Peyer's patch (tissue), 4 donors: ENCODE measurements at regions not wholly inside any gene's neighbourhood (a gene's known extent, or its start where the extent isn't known, plus 50 kb on each side); places are given as distances from the start of the nearest gene placed in this dataset.
"Not testable (repeated sequence)": the region's sequence is repeated elsewhere in the genome, so short reads cannot be mapped to it uniquely, and the experiment has no call there.

Source experiments
- DNase-seq, 3 donors: peaks; one replicate each; pipeline ENCODE4 v3.0.0-alpha.2; 2017 to 2019
- H3K27ac ChIP-seq, 4 donors: fragments of 200-600 bp; sonication (generic); one replicate each; pipeline ENCODE4 v1.5.1; 2016 to 2019
- H3K27me3 ChIP-seq, 2 donors: fragments of 200-600 bp; sonication (generic); one replicate each; pipeline ENCODE4 v1.5.1; 2019
- H3K36me3 ChIP-seq, 3 donors: fragments of 200-600 bp; sonication (generic); one replicate each; pipeline ENCODE4 v1.5.1; 2016 to 2019
- H3K4me1 ChIP-seq, 4 donors: fragments of 200-600 bp; sonication (generic); one replicate each; pipeline ENCODE4 v1.5.1; 2016 to 2019
- H3K4me3 ChIP-seq, 4 donors: fragments of 200-600 bp; sonication (generic); 1 replicate in 3 of 4; 2 replicates in 1 of 4; pipeline ENCODE4 v1.5.1; 2016 to 2019; ENCODE audit warnings: mild to moderate bottlenecking in 1 of 4
- H3K9me3 ChIP-seq, 4 donors: fragments of 200-600 bp; sonication (generic); one replicate each; pipeline ENCODE4 v1.5.1; 2016 to 2019; ENCODE audit warnings: mild to moderate bottlenecking in 1 of 4
- POLR2A ChIP-seq, 2 donors: fragments of 450-650 bp; IDR thresholded peaks; one replicate each; pipeline ENCODE4 v1.5.1; 2017; ENCODE audit warnings: antibody characterized with exemption in 2 of 2, mild to moderate bottlenecking in 2 of 2, moderate library complexity in 2 of 2
- TF ChIP-seq, protein P1 (sequence below), 6 experiments: fragments of 450-650 bp in 4 of 6; fragments of 200-600 bp in 2 of 6; sonication (generic) in 1 of 6; IDR thresholded peaks; one replicate each; pipeline ENCODE4 v1.5.1; 2017 to 2019; ENCODE audit warnings: antibody characterized with exemption in 6 of 6, mild to moderate bottlenecking in 3 of 6, moderate library complexity in 1 of 6

GRCh38 chr1:112144733-112145426, 155.4 kb upstream of the KCND3 start:
- Histone ChIP-seq H3K27me3 (no peaks in the 10 kb centered on the region), H3K4me3 (no peak overlapping the region), H3K4me1 (peaks cover 0 to 3% (median 0%) of the 10 kb centered on the region in 4 donors), H3K9me3 (peaks cover 0 to 8% (median 0%) of the 10 kb centered on the region in 4 donors), H3K27ac (no peak overlapping the region), H3K36me3 (no peaks in the 10 kb centered on the region)
- DNase-seq, result no peak
- TF ChIP-seq, protein P1, sequence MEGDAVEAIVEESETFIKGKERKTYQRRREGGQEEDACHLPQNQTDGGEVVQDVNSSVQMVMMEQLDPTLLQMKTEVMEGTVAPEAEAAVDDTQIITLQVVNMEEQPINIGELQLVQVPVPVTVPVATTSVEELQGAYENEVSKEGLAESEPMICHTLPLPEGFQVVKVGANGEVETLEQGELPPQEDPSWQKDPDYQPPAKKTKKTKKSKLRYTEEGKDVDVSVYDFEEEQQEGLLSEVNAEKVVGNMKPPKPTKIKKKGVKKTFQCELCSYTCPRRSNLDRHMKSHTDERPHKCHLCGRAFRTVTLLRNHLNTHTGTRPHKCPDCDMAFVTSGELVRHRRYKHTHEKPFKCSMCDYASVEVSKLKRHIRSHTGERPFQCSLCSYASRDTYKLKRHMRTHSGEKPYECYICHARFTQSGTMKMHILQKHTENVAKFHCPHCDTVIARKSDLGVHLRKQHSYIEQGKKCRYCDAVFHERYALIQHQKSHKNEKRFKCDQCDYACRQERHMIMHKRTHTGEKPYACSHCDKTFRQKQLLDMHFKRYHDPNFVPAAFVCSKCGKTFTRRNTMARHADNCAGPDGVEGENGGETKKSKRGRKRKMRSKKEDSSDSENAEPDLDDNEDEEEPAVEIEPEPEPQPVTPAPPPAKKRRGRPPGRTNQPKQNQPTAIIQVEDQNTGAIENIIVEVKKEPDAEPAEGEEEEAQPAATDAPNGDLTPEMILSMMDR (IDR thresholded peaks at IDR 0.05), result no peak
- no peak for TF ChIP-seq POLR2A (IDR thresholded peaks at IDR 0.05)

DNA sequence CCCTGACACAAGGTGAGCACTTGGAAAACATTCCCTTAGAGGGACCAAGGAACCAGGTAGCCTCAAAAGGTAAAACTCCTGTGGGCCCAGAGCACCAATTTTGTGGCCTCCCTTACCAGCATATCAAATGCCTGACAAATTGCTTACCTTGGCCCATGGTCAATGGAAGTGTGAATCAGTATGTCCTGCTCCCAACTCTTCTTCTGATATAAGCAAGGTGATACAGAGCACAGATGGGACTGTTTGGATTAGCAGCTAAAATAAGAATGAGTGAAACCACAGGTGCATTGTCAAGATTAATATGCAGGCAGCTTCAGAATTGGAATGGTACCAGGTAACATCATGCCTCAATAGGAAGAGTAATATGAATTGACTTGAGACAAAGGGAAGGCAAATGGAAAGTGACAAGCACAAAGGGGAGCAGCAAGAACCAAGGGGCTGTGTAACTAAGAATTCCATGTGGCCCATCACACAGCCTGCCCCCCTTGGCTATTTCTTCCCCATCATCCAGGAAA, 156.8 kb upstream of the KCND3 start:
- H3K36me3 ChIP-seq, result no peaks in the 10 kb centered on the region
- H3K4me3 ChIP-seq, result no peak overlapping the region
- no peak overlapping the region for H3K27ac ChIP-seq
- DNase-seq, result no peak
- no peak for TF ChIP-seq POLR2A (IDR thresholded peaks at IDR 0.05)
- TF ChIP-seq, protein P1 (IDR thresholded peaks at IDR 0.05), result no peak
- peaks cover 0 to 3% (median 0%) of the 10 kb centered on the region in 4 donors for H3K4me1 ChIP-seq
- H3K27me3 ChIP-seq, result no peaks in the 10 kb centered on the region
- peaks cover 0 to 8% (median 0%) of the 10 kb centered on the region in 4 donors for H3K9me3 ChIP-seq

DNA sequence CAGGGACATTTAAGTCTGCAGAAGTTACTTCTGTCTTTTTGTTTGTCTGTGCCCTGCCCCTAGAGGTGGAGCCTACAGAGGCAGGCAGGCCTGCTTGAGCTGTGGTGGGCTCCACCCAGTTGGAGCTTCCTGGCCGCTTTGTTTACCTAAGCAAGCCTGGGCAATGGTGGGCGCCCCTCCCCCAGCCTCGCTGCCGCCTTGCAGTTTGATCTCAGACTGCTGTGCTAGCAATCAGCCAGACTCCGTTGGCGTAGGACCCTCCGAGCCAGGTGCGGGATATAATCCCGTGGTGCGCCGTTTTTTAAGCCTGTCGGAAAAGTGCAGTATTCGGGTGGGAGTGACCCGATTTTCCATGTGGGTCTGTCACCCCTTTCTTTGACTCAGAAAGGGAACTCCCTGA, 170.7 kb upstream of the KCND3 start:
- not testable (repeated sequence) for H3K9me3 ChIP-seq, H3K27ac ChIP-seq, H3K4me3 ChIP-seq, DNase-seq, H3K4me1 ChIP-seq, H3K27me3 ChIP-seq, H3K36me3 ChIP-seq

DNA sequence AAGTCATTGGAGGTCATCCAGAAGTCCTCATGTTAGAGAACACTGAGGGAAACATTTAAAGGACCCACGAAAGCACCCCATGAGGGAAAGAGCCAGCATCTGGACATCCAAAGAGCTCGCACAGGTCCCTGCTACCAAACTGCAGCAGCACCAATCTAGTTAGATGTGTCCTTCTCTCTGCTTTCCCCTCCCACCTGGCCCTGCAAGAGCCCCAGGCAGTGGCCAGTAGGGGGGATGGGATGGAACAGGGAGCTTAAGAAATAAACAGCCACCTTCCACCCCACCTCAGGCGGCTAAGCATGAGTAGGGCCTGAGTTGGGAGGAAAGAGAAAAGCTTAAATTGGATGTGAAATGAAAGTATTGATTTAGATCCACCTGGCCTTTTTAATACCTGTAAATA, 175.9 kb upstream of the KCND3 start:
- no peak for TF ChIP-seq POLR2A (IDR thresholded peaks at IDR 0.05)
- TF ChIP-seq, protein P1 (IDR thresholded peaks at IDR 0.05), result no peak
- Histone ChIP-seq H3K4me1 (no peaks in the 10 kb centered on the region), H3K27ac (no peak overlapping the region), H3K4me3 (no peak overlapping the region), H3K36me3 (no peaks in the 10 kb centered on the region), H3K27me3 (no peaks in the 10 kb centered on the region), H3K9me3 (no peaks in the 10 kb centered on the region)
- DNase-seq, result no peak

DNA sequence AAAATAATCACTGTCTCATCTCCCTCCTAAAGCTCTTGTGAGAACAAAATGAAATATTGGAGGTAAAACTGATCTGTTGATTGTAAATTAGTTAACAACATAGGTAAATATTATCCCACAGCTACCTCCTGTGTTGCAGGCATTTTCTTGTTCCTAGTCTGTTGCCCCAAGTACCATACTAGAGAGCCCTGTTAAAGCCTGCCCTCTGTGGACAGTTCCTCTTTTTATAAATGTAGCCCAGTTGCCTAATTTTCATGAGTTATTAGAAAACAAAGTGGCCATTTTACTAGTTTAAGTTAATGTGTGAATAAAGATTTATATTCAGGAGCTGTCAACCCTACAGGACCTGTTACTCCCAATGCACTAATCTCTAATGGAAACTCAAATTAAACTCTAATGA, 180.0 kb upstream of the KCND3 start:
- no peak overlapping the region for H3K4me3 ChIP-seq
- no peaks in the 10 kb centered on the region for H3K4me1 ChIP-seq
- H3K27me3 ChIP-seq, result no peaks in the 10 kb centered on the region
- H3K9me3 ChIP-seq, result no peaks in the 10 kb centered on the region
- H3K27ac ChIP-seq, result no peak overlapping the region
- DNase-seq, result no peak
- no peaks in the 10 kb centered on the region for H3K36me3 ChIP-seq
- TF ChIP-seq, protein P1 (IDR thresholded peaks at IDR 0.05), result no peak
- TF ChIP-seq POLR2A (IDR thresholded peaks at IDR 0.05), result no peak

- Histone ChIP-seq H3K36me3 (no peaks in the 10 kb centered on the region), H3K27me3 (no peaks in the 10 kb centered on the region), H3K27ac (no peak overlapping the region), H3K4me1 (no peaks in the 10 kb centered on the region), H3K9me3 (no peaks in the 10 kb centered on the region), H3K4me3 (no peak overlapping the region)
- no peak for TF ChIP-seq POLR2A (IDR thresholded peaks at IDR 0.05)
- TF ChIP-seq, protein P1 (IDR thresholded peaks at IDR 0.05), result no peak
- DNase-seq, result no peak
These were observed 182.9 kb upstream of the KCND3 start for GRCh38 chr1:112172294-112172882.
